ENCODE measurements at regions not wholly inside any gene's neighbourhood (a gene's known extent, or its start where the extent isn't known, plus 50 kb on each side); places are given as distances from the start of the nearest gene placed in this dataset.

DNA sequence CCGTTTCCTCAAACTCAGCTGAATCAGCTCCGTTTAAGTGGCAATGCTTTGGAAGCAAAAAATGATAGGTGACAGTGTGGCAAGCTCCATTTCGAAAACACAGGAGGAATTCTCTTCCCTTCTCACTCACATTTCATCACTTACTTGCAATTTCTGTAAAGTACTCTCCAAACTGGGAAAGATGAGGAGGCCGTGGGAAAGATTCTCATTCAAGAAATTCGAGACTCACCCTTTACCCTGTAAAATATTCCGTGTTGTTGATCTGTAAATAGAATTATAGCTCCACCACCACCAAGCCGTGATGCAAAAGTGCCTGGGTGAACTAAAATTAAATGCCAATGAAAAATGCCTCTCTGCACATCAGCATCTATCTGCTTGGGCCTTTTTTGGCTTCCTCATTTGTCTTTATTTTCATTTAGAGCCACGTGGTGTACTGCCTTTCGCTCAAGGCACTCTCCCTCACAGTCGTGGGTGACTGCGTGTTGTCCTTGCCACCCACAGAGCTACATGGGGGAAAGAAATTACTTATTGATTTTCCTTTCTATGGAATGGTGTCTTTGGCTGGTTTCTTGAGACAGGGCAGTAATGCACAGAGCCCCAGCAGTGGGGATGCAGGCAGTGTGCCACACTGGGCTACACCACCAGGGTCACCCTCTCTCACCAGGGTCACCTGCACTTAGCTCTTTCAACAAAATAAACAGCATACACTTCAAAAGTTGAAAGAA, 289.3 kb upstream of the TAS2R1 start:
- Histone ChIP-seq H3K36me3 (replicated peaks; ENCODE audit: insufficient read depth, low read depth) (no peaks in the 10 kb centered on the region), H3K4me1 (ENCODE audit: insufficient read depth) (no peaks in the 10 kb centered on the region), H3K27ac (no peak overlapping the region), H4K20me1 (ENCODE audit: insufficient read depth, poor library complexity, severe bottlenecking) (no peaks in the 10 kb centered on the region), H3K4me3 (no peak overlapping the region), H3K4me2 (no peak overlapping the region), H3K79me2 (no peaks in the 10 kb centered on the region), H2AFZ (no peak overlapping the region), H3K9me3 (ENCODE audit: low read depth) (no peaks in the 10 kb centered on the region), H3K27me3 (no peaks in the 10 kb centered on the region), H3K9me2 (replicated peaks; ENCODE audit: insufficient read depth) (no peaks in the 10 kb centered on the region)
- DNase-seq (ENCODE audit: low spot score): no peak
- TF ChIP-seq EZH2 (IDR thresholded peaks at IDR 0.05; ENCODE audit: borderline replicate concordance) (no peak), EZH2phosphoT487 (IDR thresholded peaks at IDR 0.05; ENCODE audit: low read depth, severe bottlenecking, unreplicated experiment) (no peak)
- TF ChIP-seq, protein P1, sequence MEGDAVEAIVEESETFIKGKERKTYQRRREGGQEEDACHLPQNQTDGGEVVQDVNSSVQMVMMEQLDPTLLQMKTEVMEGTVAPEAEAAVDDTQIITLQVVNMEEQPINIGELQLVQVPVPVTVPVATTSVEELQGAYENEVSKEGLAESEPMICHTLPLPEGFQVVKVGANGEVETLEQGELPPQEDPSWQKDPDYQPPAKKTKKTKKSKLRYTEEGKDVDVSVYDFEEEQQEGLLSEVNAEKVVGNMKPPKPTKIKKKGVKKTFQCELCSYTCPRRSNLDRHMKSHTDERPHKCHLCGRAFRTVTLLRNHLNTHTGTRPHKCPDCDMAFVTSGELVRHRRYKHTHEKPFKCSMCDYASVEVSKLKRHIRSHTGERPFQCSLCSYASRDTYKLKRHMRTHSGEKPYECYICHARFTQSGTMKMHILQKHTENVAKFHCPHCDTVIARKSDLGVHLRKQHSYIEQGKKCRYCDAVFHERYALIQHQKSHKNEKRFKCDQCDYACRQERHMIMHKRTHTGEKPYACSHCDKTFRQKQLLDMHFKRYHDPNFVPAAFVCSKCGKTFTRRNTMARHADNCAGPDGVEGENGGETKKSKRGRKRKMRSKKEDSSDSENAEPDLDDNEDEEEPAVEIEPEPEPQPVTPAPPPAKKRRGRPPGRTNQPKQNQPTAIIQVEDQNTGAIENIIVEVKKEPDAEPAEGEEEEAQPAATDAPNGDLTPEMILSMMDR (IDR thresholded peaks at IDR 0.05; ENCODE audit: poor library complexity): no peak
- WGBS (ENCODE audit: low lambda C conversion rate, missing lambda C conversion rate): 81% methylated on average over 11 of the region's 11 CpGs

DNA sequence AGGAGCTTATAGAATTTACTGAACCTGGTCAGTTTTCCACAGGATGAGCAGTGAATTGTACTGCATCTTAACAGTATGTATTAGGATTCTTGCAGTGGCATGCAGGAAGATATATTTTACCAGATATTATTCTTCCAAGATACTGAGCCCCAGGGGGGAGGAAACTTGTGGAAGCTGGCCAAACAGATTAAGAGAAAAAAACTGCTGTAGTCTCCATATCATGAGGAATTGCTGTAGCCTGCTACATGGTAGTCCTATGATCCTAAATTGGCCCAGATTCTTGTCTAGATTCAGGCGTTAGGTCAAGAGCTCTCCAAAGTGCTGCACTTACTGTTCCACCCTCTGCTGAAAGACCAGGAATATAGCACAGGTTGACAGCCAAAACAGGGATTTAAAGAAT, 275.5 kb upstream of the TAS2R1 start:
- TF ChIP-seq EZH2phosphoT487 (IDR thresholded peaks at IDR 0.05; ENCODE audit: low read depth, severe bottlenecking, unreplicated experiment) (no peak), EZH2 (IDR thresholded peaks at IDR 0.05; ENCODE audit: borderline replicate concordance) (no peak)
- TF ChIP-seq, protein P1 (IDR thresholded peaks at IDR 0.05; ENCODE audit: poor library complexity): no peak
- Histone ChIP-seq H3K9me3 (ENCODE audit: low read depth) (no peaks in the 10 kb centered on the region), H3K79me2 (no peaks in the 10 kb centered on the region), H3K4me1 (ENCODE audit: insufficient read depth) (no peaks in the 10 kb centered on the region), H3K27ac (no peak overlapping the region), H3K36me3 (replicated peaks; ENCODE audit: insufficient read depth, low read depth) (no peaks in the 10 kb centered on the region), H3K4me3 (no peak overlapping the region), H3K9me2 (replicated peaks; ENCODE audit: insufficient read depth) (no peaks in the 10 kb centered on the region), H3K27me3 (no peaks in the 10 kb centered on the region), H4K20me1 (ENCODE audit: insufficient read depth, poor library complexity, severe bottlenecking) (no peaks in the 10 kb centered on the region), H2AFZ (no peak overlapping the region), H3K4me2 (no peak overlapping the region)
- 53% methylated on average over 1 of the region's 1 CpG for WGBS (ENCODE audit: low lambda C conversion rate, missing lambda C conversion rate)
- no peak for DNase-seq (ENCODE audit: low spot score)

DNA sequence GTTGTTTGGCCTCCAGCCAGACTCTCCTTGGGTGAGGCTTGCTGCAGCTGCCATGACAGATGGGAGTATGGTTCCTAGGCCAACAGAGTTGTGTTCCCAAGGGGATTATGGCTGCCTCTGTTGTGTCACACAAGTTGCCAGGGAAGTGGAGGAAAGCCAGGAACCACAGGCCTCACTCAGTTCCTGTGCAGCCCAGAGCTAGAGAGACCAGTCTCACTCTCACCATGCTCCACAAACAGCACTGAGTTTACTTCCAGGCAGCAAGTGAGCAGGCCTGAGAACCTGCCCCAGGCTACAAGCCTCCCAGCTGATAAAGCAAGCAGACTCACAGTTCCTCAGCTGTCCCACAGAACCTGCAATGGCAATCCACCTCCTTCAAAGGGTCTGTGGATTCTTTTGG, 273.6 kb upstream of the TAS2R1 start:
- Histone ChIP-seq H3K4me3 (no peak overlapping the region), H3K4me1 (ENCODE audit: insufficient read depth) (no peaks in the 10 kb centered on the region), H4K20me1 (ENCODE audit: insufficient read depth, poor library complexity, severe bottlenecking) (no peaks in the 10 kb centered on the region), H3K9me3 (ENCODE audit: low read depth) (no peaks in the 10 kb centered on the region), H2AFZ (no peak overlapping the region), H3K27ac (no peak overlapping the region), H3K79me2 (no peaks in the 10 kb centered on the region), H3K36me3 (replicated peaks; ENCODE audit: insufficient read depth, low read depth) (no peaks in the 10 kb centered on the region), H3K27me3 (no peaks in the 10 kb centered on the region), H3K4me2 (no peak overlapping the region), H3K9me2 (replicated peaks; ENCODE audit: insufficient read depth) (no peaks in the 10 kb centered on the region)
- DNase-seq (ENCODE audit: low spot score): no peak
- TF ChIP-seq EZH2 (IDR thresholded peaks at IDR 0.05; ENCODE audit: borderline replicate concordance) (no peak), EZH2phosphoT487 (IDR thresholded peaks at IDR 0.05; ENCODE audit: low read depth, severe bottlenecking, unreplicated experiment) (no peak)
- TF ChIP-seq, protein P1 (IDR thresholded peaks at IDR 0.05; ENCODE audit: poor library complexity): no peak

Data from hepatocyte (in vitro differentiated cells).